Pancreas (tissue), 10 donors: ENCODE measurements at regions not wholly inside any gene's neighbourhood (a gene's known extent, or its start where the extent isn't known, plus 50 kb on each side); places are given as distances from the start of the nearest gene placed in this dataset.

ENCODE experiments used
- ATAC-seq, 4 donors: fragments of 200-7000 bp; cut with Tn5 transposase; one replicate each; pipeline versions ENCODE4 v1.8.0 to v1.9.1; 2020; ENCODE audit warnings: mild to moderate bottlenecking in 4 of 4, moderate library complexity in 4 of 4
- DNase-seq, 6 donors: peaks; one replicate each; pipeline ENCODE4 v3.0.0-alpha.2; 2020
- FAIRE-seq: peaks from 2 replicates; lab custom pipeline; 2012; peaks lifted over from hg19 to GRCh38; lab: Jason Lieb, UNC
- H3K27ac ChIP-seq, 4 donors: fragments of 200-600 bp; sonication (generic); 1 replicate in 3 of 4; 2 replicates in 1 of 4; pipeline versions ENCODE4 v1.5.0 to v1.8.0; 2020
- H3K27me3 ChIP-seq, 4 donors: fragments of 200-600 bp; one replicate each; pipeline ENCODE4 v1.8.0; 2021
- H3K36me3 ChIP-seq, 3 donors: fragments of 200-600 bp; sonication (generic) in 1 of 3; one replicate each; pipeline versions ENCODE4 v1.5.0 to v1.8.0; 2020 to 2021
- H3K4me1 ChIP-seq, 3 donors: fragments of 200-600 bp; one replicate each; pipeline ENCODE4 v1.8.0; 2021
- H3K4me3 ChIP-seq, 4 donors: fragments of 200-600 bp; sonication (generic) in 2 of 4; one replicate each; pipeline versions ENCODE4 v1.5.0 to v1.8.0; 2020 to 2021
- H3K9me3 ChIP-seq, 4 donors: fragments of 200-600 bp; one replicate each; pipeline ENCODE4 v1.8.0; 2021
- CTCF ChIP-seq, 4 donors: fragments of 200-600 bp; sonication (generic) in 3 of 4; IDR thresholded peaks; one replicate each; pipeline versions ENCODE4 v1.5.0 to v1.8.0; 2021; ENCODE audit warnings: antibody characterized with exemption in 4 of 4
- WGBS, 2 donors: extraction: QIAGEN DNeasy Blood & Tissue Kit; methylation state at CpG; one replicate each; pipeline ENCODE4 v1.1.7; 2013; 5-methylcytosine and 5-hydroxymethylcytosine counted together
- intact Hi-C, 3 donors: fragments of 100-400 bp; cut with DNase I; formaldehyde crosslinking; loops; one replicate each; pipeline versions ENCODE4 v1.11.1 to v1.14.2; 2022
- donor health status: healthy with polysubstance abuse.
- donor health status: DM: no; HTN: no; CAD: no; lungs with moderate emphysema.
- donor health status: DM: no; HTN: no; CAD: no.
- donor health status: control.
- donor health status: control.
- donor health status: Bipolar disorder and iron deficiency.
- donor health status: DM: yes; HTN: yes; CAD: no.
- donor health status: DM: no; HTN: no; CAD: no.
- donor health status: DM: no; HTN: no; CAD: no.
- donor health status: DM: yes; HTN: yes; CAD: no.

GRCh38 chr10:44300666-44301649 is 83.9 kb downstream of the CXCL12 start:
- no peak for TF ChIP-seq CTCF (IDR thresholded peaks at IDR 0.05)
- no peak overlapping the region for H3K4me3 ChIP-seq
- peak; percentile 86 to 96 (median 94) for DNase-seq
- H3K27ac ChIP-seq, result peak overlapping the region in 3 of 4 donors; percentile 3 to 69 (median 56)
- H3K4me1 ChIP-seq, result peaks cover 0 to 7% (median 5%) of the 10 kb centered on the region in 3 donors
- WGBS, 2 donors, result 33% methylated on average over 7 of the region's 7 CpGs
- intact Hi-C loops, result loop anchor here in 1 of 3 donors (10.0 kb wide), 1 partner anchor 606 kb away; no protein-coding TSS in a partner anchor
- no peak for FAIRE-seq
- no peaks in the 10 kb centered on the region for H3K36me3 ChIP-seq
- H3K27me3 ChIP-seq, result no peaks in the 10 kb centered on the region
- H3K9me3 ChIP-seq, result no peaks in the 10 kb centered on the region
- peak; percentile 95 to 98 (median 97) for ATAC-seq

- 91 to 95% methylated on average over 4 of the region's 4 CpGs for WGBS, 2 donors
- ATAC-seq (no peak), FAIRE-seq (no peak), DNase-seq (no peak)
- H3K27me3 ChIP-seq, result no peaks in the 10 kb centered on the region
- H3K9me3 ChIP-seq, result no peaks in the 10 kb centered on the region
- H3K4me3 ChIP-seq, result no peak overlapping the region
- TF ChIP-seq CTCF (IDR thresholded peaks at IDR 0.05), result no peak
- H3K4me1 ChIP-seq, result peaks cover 0 to 7% (median 5%) of the 10 kb centered on the region in 3 donors
- H3K36me3 ChIP-seq, result no peaks in the 10 kb centered on the region
- no peak overlapping the region for H3K27ac ChIP-seq
- intact Hi-C loops, result no loop called here
Measured at GRCh38 chr10:44298713-44299112, 86.2 kb downstream of the CXCL12 start.

- H3K9me3 ChIP-seq, result no peaks in the 10 kb centered on the region
- H3K36me3 ChIP-seq, result no peaks in the 10 kb centered on the region
- ATAC-seq (no peak), DNase-seq (no peak), FAIRE-seq (no peak)
- H3K27me3 ChIP-seq, result no peaks in the 10 kb centered on the region
- 90 to 94% methylated on average over 6 of the region's 6 CpGs for WGBS, 2 donors
- no peak overlapping the region for H3K27ac ChIP-seq
- no peak overlapping the region for H3K4me3 ChIP-seq
- peaks cover 0 to 7% (median 5%) of the 10 kb centered on the region in 3 donors for H3K4me1 ChIP-seq
- intact Hi-C loops, result no loop called here
- no peak for TF ChIP-seq CTCF (IDR thresholded peaks at IDR 0.05)
Measured at GRCh38 chr10:44297963-44298362, 86.9 kb downstream of the CXCL12 start.

- TF ChIP-seq CTCF (IDR thresholded peaks at IDR 0.05), result no peak
- no peak overlapping the region for H3K4me3 ChIP-seq
- DNase-seq (no peak), ATAC-seq (no peak), FAIRE-seq (no peak)
- H3K9me3 ChIP-seq, result no peaks in the 10 kb centered on the region
- H3K27me3 ChIP-seq, result no peaks in the 10 kb centered on the region
- WGBS, 2 donors, result 36 to 60% methylated on average over 3 of the region's 3 CpGs
- no peaks in the 10 kb centered on the region for H3K36me3 ChIP-seq
- intact Hi-C loops, result no loop called here
- peaks cover 0 to 2% (median 0%) of the 10 kb centered on the region in 3 donors for H3K4me1 ChIP-seq
- H3K27ac ChIP-seq, result no peak overlapping the region
Measured at GRCh38 chr10:44295644-44296241, 89.2 kb downstream of the CXCL12 start.
